ENCODE measurements at regions not wholly inside any gene's neighbourhood (a gene's known extent, or its start where the extent isn't known, plus 50 kb on each side); places are given as distances from the start of the nearest gene placed in this dataset.
"Not testable (repeated sequence)": the region's sequence is repeated elsewhere in the genome, so short reads cannot be mapped to it uniquely, and the experiment has no call there.

- Histone ChIP-seq H3K4me2 (ENCODE audit: low read depth, low read length) (no peak overlapping the region), H3K4me1 (ENCODE audit: control insufficient read depth, insufficient read depth, low read length) (no peaks in the 10 kb centered on the region), H3K4ac (ENCODE audit: low read depth, low read length) (no peak overlapping the region), H3K79me1 (ENCODE audit: low read depth in 1 of 2, low read length in 2 of 2) (no peaks in the 10 kb centered on the region), H3K18ac (ENCODE audit: low read depth, low read length) (no peak overlapping the region), H3K56ac (ENCODE audit: extremely low read depth, insufficient read depth, low read length) (no peak overlapping the region), H3K23ac (ENCODE audit: low read depth, low read length) (no peak overlapping the region), H3K9me1 (ENCODE audit: insufficient read depth, low read length) (no peaks in the 10 kb centered on the region), H3K27ac (ENCODE audit: insufficient read depth, low read length) (no peak overlapping the region), H3K9me3 (ENCODE audit: control insufficient read depth, insufficient read depth, low read length) (peaks cover 8% of the 10 kb centered on the region; the same call in 1 of the 2 replicates), H4K20me1 (ENCODE audit: insufficient read depth, low read length) (no peaks in the 10 kb centered on the region), H2BK15ac (ENCODE audit: low read depth, low read length) (no peak overlapping the region), H3K14ac (replicated peaks; ENCODE audit: low read depth, low read length) (no peak overlapping the region), H4K5ac (ENCODE audit: low read depth, low read length) (no peak overlapping the region), H2AFZ (replicated peaks; ENCODE audit: low read length, poor library complexity) (no peak overlapping the region), H2AK5ac (ENCODE audit: low read depth, low read length) (no peak overlapping the region), H2AK9ac (replicated peaks; ENCODE audit: low read depth, low read length, poor library complexity) (no peak overlapping the region), H3K4me3 (ENCODE audit: insufficient read depth, low read depth, low read length) (no peak overlapping the region), H4K91ac (ENCODE audit: insufficient read depth, low read depth, low read length) (no peak overlapping the region), H4K8ac (ENCODE audit: low read depth in 2 of 2, low read length in 2 of 2) (no peak overlapping the region), H3K27me3 (ENCODE audit: control insufficient read depth, insufficient read depth, low read length) (no peaks in the 10 kb centered on the region), H2BK5ac (ENCODE audit: low read depth, low read length, poor library complexity, severe bottlenecking) (no peak overlapping the region), H2BK20ac (ENCODE audit: low read depth, low read length) (no peak overlapping the region), H3K36me3 (ENCODE audit: control insufficient read depth, insufficient read depth, low read length) (no peaks in the 10 kb centered on the region), H3K9ac (ENCODE audit: low read depth, low read length) (no peak overlapping the region), H2BK120ac (ENCODE audit: low read depth, low read length) (no peak overlapping the region)
- ChIA-PET CTCF (no interaction called here), POLR2A (ENCODE audit: unreplicated experiment) (no interaction called here)
- TF ChIP-seq USF2 (IDR thresholded peaks at IDR 0.05; ENCODE audit: low read depth, low read length): no peak
- no peak for TF ChIP-seq CEBPB (IDR thresholded peaks at IDR 0.05; ENCODE audit: low read depth, low read length)
- TF ChIP-seq MAFK (IDR thresholded peaks at IDR 0.05; ENCODE audit: low read depth, low read length): no peak
- no peak for TF ChIP-seq CHD1 (IDR thresholded peaks at IDR 0.05; ENCODE audit: low read depth, low read length)
- TF ChIP-seq RCOR1 (IDR thresholded peaks at IDR 0.05; ENCODE audit: insufficient replicate concordance, low read length): no peak
- no peak for TF ChIP-seq POLR2A (IDR thresholded peaks at IDR 0.05; ENCODE audit: low read depth, low read length)
- TF ChIP-seq RAD21 (IDR thresholded peaks at IDR 0.05; ENCODE audit: low read length): no peak
- DNase-seq (no peak), ATAC-seq (ENCODE audit: low read depth) (no peak)
- dilution Hi-C loops (cut with HindIII; ENCODE audit: low sequenced_read_pairs, unreplicated experiment): no loop called here
- intact Hi-C loops (cut with micrococcal nuclease): no loop called here
- no TSS peak for BruUV-seq (replicated peaks)
- WGBS, 2 experiments (ENCODE audit: extremely low coverage in 2 of 2, insufficient read length in 1 of 2): no CpG with 5 or more reads among the region's 2 CpGs
- in situ Hi-C loops (cut with MboI; ENCODE audit: low sequenced_read_pairs): no loop called here
Measured at GRCh38 chr2:126275098-126275497, 380.9 kb upstream of the GYPC start.

DNA sequence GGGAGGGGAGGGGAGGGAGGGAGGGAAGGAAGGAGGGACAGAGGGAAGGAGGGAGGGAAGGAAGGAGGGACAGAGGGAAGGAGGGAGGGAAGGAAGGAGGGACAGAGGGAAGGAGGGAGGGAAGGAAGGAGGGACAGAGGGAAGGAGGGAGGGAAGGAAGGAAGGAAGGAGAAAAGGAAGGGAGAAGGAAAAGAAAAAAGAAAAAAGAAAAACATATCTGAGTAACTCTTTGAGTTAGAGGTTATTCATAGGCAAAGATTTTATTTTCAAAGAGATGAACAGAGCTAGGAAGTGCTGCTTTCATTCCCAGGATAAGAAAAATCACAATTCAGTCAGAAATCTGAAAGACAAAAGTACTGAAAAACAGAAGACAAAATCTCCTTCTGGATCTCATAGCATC, 379.7 kb upstream of the GYPC start:
- H3K27me3 ChIP-seq (ENCODE audit: control insufficient read depth, insufficient read depth, low read length); H3K23ac ChIP-seq (ENCODE audit: low read depth, low read length); H3K18ac ChIP-seq (ENCODE audit: low read depth, low read length); intact Hi-C loops (cut with micrococcal nuclease); H4K5ac ChIP-seq (ENCODE audit: low read depth, low read length); DNase-seq; H3K9me3 ChIP-seq (ENCODE audit: control insufficient read depth, insufficient read depth, low read length); H2BK15ac ChIP-seq (ENCODE audit: low read depth, low read length); BruUV-seq (replicated peaks); H2BK20ac ChIP-seq (ENCODE audit: low read depth, low read length); H4K91ac ChIP-seq (ENCODE audit: insufficient read depth, low read depth, low read length); H3K79me1 ChIP-seq (ENCODE audit: low read depth in 1 of 2, low read length in 2 of 2); H3K27ac ChIP-seq (ENCODE audit: insufficient read depth, low read length); H3K9ac ChIP-seq (ENCODE audit: low read depth, low read length); H3K4ac ChIP-seq (ENCODE audit: low read depth, low read length); H2BK120ac ChIP-seq (ENCODE audit: low read depth, low read length); H3K36me3 ChIP-seq (ENCODE audit: control insufficient read depth, insufficient read depth, low read length); H4K8ac ChIP-seq (ENCODE audit: low read depth in 2 of 2, low read length in 2 of 2); H4K20me1 ChIP-seq (ENCODE audit: insufficient read depth, low read length); POLR2A ChIA-PET (ENCODE audit: unreplicated experiment); ATAC-seq (ENCODE audit: low read depth); CTCF ChIA-PET; H3K56ac ChIP-seq (ENCODE audit: extremely low read depth, insufficient read depth, low read length); H3K4me3 ChIP-seq (ENCODE audit: insufficient read depth, low read depth, low read length); H2AK9ac ChIP-seq (replicated peaks; ENCODE audit: low read depth, low read length, poor library complexity); in situ Hi-C loops (cut with MboI; ENCODE audit: low sequenced_read_pairs); H2BK5ac ChIP-seq (ENCODE audit: low read depth, low read length, poor library complexity, severe bottlenecking); H3K14ac ChIP-seq (replicated peaks; ENCODE audit: low read depth, low read length); H3K4me1 ChIP-seq (ENCODE audit: control insufficient read depth, insufficient read depth, low read length); H3K9me1 ChIP-seq (ENCODE audit: insufficient read depth, low read length); H3K4me2 ChIP-seq (ENCODE audit: low read depth, low read length); H2AK5ac ChIP-seq (ENCODE audit: low read depth, low read length); dilution Hi-C loops (cut with HindIII; ENCODE audit: low sequenced_read_pairs, unreplicated experiment); H2AFZ ChIP-seq (replicated peaks; ENCODE audit: low read length, poor library complexity): not testable (repeated sequence)

Data from IMR-90 (cell line).